ENCODE measurements at regions not wholly inside any gene's neighbourhood (a gene's known extent, or its start where the extent isn't known, plus 50 kb on each side); places are given as distances from the start of the nearest gene placed in this dataset.

DNA sequence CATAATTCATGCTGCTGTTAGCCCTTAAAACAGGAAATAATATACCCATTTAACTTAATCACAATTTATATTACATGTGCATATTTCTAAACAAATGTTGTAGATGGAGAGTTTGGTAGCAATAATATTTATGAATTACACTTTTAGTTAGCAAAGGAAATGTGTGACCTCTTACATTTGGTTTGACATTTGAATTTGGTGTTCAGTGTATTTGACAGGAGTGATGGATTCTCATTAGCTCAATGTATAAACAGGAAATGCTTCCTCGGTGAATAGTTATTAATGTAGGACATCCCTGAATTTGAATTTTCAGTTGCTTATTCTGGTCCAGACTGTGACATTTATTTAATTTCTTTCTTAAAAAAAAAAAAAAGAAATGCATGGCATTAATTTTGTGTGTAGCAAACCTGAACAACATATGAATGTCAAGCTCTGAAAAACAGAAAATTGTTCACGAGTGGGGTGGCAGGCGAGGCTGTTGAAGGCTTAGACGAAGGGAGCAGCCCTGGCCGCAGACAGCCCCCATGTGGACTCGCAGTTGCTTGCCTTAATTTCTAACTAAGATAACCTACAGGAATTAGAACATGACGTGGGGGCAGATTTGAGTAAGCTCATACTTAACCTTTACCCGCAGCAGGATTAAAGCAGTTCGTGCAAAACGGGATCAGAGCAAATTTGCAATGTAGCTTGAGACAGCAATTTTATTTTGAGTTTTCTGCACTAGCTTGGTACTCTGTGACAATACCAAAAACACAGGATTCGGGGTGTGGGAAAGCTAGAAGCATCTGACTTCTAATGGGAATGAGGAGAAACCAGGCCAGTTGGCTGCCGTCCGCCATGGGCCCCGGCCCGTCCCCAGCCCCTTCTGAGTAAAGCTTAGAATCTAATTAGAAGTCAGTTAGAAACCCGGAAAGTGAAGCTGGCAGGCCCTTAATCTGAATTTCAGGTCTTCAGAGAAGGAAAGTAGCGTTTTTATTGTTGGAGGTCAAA lies 134.3 kb downstream of the MACROH2A1 start:
- TF ChIP-seq POLR2AphosphoS5 (IDR thresholded peaks at IDR 0.05; ENCODE audit: low read depth, low read length) = no peak
- no peak for TF ChIP-seq TAF1 (IDR thresholded peaks at IDR 0.05; ENCODE audit: borderline replicate concordance, insufficient read depth, low read length)
- TF ChIP-seq, protein P1, sequence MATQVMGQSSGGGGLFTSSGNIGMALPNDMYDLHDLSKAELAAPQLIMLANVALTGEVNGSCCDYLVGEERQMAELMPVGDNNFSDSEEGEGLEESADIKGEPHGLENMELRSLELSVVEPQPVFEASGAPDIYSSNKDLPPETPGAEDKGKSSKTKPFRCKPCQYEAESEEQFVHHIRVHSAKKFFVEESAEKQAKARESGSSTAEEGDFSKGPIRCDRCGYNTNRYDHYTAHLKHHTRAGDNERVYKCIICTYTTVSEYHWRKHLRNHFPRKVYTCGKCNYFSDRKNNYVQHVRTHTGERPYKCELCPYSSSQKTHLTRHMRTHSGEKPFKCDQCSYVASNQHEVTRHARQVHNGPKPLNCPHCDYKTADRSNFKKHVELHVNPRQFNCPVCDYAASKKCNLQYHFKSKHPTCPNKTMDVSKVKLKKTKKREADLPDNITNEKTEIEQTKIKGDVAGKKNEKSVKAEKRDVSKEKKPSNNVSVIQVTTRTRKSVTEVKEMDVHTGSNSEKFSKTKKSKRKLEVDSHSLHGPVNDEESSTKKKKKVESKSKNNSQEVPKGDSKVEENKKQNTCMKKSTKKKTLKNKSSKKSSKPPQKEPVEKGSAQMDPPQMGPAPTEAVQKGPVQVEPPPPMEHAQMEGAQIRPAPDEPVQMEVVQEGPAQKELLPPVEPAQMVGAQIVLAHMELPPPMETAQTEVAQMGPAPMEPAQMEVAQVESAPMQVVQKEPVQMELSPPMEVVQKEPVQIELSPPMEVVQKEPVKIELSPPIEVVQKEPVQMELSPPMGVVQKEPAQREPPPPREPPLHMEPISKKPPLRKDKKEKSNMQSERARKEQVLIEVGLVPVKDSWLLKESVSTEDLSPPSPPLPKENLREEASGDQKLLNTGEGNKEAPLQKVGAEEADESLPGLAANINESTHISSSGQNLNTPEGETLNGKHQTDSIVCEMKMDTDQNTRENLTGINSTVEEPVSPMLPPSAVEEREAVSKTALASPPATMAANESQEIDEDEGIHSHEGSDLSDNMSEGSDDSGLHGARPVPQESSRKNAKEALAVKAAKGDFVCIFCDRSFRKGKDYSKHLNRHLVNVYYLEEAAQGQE (IDR thresholded peaks at IDR 0.05; ENCODE audit: insufficient read depth in 1 of 2, low read depth in 2 of 2, low read length in 2 of 2) = no peak
- TF ChIP-seq SIN3A (IDR thresholded peaks at IDR 0.05; ENCODE audit: borderline replicate concordance, insufficient read depth, low read length) = no peak
